ENCODE measurements at regions not wholly inside any gene's neighbourhood (a gene's known extent, or its start where the extent isn't known, plus 50 kb on each side); places are given as distances from the start of the nearest gene placed in this dataset.

DNA sequence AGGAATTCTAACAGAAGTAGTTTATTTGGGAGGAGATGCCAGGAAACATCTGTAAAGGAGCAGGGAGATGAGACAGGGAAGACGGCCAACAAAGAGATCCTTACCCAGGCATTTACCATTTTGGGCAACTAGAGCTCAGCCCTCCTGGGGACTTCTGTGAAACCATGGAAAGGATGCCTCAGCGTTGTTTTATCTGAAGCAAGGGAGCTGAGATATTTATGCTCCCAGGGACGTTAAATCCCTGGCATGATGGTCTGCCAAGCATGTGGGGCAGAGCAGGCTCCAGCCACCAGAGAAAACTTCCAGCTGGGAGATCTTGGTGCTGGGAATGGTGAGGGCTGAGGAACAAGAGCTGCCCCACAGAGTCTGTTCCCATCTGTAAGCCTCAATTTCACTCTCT lies 114.8 kb upstream of the FOXF1 start:
- no peak for DNase-seq

DNA sequence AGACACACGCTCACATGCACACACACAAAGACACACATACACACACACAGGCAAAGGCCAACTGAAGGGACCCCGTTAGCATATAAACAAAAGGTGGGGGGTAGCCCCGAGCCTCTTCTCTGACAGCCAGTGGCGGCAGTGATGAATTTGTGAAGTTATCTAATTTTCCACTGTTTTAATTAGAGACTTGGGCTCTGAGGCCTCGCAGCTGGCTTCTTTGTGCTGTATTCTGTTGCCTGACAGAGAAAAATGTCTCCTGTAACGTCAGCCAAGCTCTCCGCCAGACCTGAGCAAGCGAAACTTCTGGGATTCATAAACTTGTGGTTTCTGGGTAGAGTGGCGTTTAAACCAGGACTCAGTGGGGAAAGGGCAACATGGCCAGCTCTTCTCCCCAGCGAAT lies 113.9 kb upstream of the FOXF1 start:
- DNase-seq, result no peak

DNA sequence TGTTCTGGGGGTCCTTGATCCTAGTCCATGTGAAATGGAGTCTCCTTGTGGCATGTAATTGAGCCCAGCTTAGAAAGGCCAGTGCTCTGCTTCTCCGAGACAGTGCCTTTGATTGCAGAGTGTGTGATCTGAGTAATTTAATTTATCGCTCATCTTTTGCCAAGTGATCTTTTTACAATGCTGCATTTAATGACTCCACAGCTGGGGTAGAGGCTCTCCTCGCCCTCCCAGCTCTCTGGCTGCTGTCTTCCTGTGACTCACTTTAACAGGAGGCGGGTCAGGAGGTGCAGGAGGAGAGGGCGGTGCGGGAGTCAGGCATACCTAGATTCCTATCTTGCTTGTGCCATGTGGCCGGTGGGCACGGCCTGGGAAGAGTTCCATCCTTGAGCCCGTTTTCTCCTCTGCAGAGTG lies 113.4 kb upstream of the FOXF1 start:
- no peak for DNase-seq

DNA sequence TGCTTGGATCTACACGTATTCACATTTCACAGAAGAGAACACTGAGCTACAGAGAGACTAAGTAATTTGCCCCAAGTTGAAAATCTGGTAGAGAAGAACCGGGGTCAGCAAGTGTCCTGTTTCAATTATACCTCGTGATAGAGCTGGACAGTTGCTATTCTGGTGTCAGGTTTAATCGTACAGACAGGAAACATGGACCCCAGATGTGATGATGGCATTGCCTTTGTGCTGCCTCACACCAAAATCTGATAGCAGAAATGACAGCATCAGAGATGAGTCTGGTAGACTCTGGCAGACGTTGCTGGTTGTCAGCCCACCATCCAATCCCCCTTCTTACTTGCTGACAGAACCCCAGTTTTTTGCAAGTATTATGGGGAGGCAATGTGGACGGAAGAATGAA lies 112.1 kb upstream of the FOXF1 start:
- DNase-seq, result no peak

DNA sequence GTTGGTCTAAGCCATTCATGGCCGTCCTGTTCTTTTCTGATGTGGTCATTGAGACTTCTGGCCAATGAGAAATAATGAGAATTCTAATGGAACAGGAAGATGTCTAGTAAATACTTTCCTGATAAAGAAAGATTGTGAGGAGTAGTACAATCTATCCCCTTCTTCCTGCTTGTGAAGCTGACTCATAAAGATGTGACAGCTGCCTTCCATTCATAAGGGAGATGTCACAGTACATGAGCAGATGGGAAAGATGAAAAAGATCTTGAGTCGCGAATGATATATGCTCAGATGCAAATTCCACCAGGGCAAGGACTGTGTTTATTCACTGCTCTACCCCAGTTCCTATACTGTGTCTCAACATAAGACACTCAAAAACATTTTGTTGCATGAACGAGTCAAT lies 111.7 kb upstream of the FOXF1 start:
- DNase-seq, result no peak

DNA sequence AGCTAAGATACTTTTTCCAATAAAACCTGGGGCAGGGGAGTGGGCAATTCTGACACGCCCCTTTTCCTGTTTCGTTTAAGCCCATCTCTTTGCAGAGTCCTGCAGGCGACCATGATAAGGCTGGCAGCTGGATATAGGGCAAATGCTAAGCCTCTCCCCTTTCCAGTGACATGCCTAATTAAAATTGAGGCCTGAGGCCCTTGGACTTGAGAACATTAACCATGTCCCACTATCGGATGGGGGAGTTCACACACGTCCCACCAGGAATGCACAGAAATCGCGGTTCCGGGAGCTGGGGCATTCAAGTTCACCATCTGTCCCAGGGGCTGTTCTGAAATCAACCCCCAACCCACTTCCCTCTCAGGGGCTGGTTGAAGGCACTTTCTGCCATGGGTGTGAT lies 109.2 kb upstream of the FOXF1 start:
- no peak for DNase-seq

DNA sequence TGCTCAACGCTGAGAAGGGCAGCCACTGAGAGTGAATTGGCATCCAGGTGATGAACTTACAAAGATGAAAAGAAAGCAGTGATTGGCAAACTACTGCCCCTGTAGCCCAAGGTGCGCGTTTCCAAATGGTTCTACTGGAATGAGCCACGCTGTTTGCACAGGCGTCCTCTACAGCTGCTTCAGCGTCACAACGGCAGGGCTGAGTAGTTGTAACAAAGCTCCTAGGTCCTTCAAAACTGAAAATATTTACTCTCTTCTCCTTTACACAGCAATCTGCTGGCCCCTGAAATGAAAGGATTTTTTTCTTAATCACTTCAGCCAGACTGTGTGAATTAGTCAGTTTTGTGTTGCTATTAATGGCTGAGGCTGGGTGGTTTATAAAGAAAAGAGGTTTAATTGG lies 107.2 kb upstream of the FOXF1 start:
- DNase-seq, result no peak

DNA sequence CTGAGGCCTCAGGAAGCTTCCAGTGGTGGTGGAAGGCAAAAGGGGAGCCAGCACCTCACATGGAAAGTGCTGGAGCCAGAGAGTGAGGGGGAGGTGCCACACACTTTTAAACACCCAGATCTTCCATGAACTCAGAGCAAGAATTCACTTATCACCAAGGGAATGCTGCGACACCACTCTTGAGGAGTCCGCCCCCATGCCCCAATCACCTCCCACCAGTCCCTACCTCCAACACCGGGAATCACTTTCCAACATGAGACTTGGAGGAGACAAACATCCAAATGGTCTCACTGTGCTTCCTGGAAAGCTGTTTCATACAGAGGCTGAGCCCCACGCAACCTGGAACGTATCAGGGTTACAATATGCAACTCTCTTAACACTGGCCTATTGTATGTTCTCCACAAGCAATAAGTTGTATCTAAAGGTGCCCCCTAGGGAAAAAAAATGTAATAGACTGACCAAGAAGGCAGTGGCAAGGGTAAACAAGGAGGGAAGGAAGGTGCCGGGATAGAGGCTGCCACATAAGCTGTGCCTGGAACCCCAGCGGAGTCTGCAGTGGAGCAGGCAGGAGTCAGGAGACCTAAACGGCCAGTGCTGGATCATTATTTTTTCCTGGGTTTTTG lies 106.7 kb upstream of the FOXF1 start:
- no peak for DNase-seq

DNA sequence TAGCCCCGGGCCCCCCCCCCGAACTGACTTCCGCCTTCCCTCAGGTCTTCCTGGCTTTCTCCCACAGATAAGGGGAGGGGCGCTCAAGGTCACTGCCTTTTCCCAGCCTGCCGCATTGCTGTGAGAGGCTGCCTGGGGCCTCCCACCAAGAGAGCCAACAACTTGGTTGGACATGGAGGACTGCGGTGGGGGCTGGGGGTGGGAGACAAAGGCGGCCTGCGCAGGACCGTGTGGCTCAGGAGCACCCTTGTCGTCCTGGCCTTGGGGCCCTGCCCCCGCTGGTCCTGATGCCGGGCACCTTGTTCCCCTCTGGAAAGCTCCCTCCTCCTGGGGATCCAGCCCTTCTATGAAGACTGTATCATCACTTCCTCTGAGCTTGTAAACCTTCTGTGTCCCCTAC lies 105.6 kb upstream of the FOXF1 start:
- DNase-seq, result no peak

DNA sequence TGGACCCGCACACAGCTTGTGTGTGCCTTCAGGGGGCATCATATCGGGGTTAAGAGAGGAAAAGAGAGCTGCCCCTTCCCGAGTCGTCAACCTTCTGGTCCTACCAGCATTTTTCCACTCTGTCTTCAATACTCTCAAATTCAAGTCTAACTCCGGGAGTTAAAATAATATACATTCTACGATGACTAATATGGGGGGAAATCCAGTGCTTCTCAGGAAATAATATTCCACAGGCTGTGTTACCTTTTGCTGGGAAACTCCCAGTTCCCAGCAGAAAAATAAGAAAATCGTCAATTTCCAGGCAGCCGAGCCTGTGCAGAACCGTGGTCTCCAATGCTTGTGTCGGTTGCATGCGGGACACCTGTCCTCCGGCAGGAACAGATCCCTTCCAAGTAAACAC lies 105.0 kb upstream of the FOXF1 start:
- no peak for DNase-seq

DNA sequence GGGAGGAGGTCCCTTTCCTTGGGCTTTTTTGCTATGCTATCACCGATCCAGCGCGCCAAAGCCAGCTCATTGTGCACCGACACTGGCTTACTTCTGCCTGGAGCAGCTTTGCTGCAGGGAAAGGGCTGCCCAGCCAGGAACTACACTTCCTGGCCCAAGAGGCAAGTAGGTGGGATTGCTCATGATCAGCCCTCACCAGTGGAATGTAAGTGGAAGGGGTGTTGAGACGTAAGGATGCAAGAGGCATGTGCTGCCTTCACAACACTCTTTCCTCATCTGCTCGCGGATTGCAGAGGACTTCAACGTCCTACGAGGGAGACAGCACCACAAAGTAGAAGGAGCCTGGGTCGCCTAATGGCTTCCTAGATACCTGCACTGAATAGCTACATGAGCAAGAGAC lies 104.3 kb upstream of the FOXF1 start:
- DNase-seq, result no peak

DNA sequence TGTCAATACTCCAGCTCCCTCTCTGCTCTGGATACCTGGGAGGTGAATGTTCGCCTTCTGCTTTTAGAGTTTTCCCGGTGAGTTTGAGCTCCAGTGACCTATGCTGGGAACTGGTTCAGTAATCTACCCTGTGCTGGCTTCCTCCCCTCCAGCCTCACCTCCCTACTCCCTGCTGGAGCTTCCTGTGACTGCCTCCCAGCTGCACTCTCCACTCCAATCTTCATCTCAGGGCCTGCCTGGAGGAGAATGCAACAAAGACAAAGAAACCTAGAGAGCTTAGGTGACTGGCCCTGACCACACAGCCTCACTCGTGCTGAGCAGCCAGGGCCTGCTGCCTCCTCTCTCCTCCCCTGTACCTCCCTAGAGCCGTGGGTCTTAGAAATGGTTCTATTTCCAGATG lies 101.6 kb upstream of the FOXF1 start:
- DNase-seq, result no peak

DNA sequence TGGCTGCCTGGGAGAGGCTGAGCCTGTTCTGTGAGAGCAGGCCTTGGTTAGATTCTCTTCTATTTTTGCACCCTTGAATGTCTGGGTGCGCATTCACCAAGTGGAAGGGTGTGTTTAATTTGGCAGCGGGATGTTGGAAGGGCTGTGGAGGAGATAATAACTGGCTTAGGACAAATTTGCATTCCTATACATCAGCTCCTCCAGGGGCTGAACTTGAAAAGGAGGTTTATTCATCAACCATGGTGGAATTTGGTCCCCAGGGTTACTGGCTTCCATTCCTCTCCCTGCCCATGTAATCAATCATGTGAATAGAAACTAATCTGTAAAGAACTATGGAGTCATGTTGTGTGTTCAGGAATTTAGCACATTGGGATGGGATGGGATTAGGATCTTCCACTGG lies 100.2 kb upstream of the FOXF1 start:
- no peak for DNase-seq

DNA sequence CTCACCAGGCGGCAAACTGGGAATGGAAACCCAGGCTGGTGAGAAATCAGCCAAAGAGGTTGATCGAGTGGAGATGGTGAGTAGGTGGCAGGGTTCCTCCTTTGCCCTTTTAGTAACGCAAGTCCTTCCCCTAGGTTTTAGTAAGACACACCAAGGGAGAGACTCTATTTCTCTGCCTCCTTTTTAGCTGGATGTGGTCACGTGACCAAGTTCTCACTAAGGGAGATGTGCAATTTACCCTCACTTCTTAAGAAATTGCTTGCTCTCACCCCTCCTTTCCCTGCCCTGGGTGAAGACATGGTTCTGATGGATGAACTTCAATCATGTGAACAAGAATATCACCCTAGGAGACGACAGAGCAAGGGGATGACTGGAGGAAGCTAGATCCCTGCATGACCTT lies 99.8 kb upstream of the FOXF1 start:
- no peak for DNase-seq

DNA sequence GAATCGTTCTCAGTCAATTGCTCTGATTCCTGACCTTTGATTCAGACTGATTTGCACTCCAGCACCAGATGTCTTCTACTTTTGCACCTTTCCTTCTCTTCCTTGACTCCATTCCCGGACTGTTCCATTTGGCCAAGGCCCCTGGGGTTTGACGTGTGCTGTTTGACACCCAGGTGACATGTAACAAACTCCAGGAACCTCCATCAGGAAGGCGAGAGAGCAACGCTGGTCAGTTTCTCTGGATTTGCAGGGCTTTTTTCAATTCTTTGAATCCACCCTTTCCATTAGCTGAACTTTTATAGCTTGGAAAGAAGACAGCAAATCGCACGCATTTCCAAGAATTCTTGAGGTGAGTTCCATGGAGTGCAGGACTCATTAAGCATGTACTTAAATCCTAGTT lies 98.4 kb upstream of the FOXF1 start:
- no peak for DNase-seq

DNA sequence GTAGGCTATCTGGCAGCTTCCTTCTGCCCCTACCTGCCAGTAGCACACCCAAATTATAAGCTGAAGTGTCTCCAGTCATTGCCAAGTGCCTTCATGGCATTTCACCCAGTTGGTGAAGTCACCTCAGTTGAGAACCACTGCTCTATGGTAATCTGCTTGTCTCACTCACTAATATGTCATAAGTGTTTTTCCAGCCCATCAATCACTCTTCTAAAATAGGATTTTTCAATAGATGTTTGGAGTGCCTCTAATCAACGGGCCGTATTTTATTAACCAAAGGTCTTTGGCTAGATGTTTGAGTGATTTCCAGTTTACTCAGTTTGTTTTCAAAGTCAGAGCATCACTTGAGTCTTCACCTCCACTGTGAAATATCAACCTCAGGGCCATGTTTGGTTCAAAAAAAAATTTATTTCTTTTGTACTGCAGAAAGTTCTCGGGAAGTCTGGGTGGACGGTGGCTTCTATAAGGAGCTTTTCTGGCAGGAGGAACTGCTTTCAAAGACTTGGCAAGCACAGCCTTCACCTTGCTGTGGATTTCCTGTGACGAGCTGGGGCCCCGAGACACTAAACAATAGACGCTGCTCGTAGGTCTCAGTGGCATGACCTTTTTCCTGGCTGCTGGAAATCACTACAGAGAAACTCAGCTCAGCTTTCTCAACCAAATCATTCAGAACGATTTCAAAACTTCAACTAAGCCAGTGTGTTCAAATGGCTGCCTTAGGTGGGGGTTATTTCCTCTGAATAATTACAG lies 95.2 kb upstream of the FOXF1 start:
- no peak for DNase-seq

DNA sequence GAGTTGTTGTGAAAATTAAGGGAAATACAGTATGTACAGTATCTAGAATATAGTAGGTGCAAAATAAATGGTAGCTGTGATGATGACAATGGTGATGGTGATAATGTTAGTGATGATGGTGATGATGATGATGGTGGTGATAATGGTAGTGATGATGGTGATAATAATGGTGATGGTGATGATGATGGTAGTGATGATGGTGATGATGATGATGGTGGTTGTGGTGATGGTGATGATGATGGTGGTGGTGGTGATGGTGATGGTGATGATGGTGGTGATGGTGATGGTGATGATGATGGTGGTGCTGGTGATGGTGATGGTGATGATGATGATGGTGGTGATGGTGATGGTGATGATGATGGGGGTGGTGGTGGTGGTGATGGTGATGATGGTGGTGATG lies 91.3 kb upstream of the FOXF1 start:
- DNase-seq, result no peak

DNA sequence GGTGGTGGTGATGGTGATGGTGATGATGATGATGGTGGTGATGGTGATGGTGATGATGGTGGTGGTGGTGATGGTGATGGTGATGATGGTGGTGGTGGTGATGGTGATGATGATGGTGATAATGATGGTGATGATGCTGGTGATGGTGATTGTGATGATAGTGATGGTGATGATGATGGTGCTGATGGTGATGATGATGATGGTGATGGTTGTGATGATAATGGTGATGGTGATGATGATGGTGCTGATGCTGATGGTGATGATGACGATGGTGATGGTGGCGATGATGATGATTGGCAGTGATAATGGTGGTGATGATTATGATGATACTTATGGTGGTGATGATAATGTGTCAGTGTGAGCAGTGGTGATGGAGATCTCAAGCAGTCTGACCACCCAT lies 90.8 kb upstream of the FOXF1 start:
- no peak for DNase-seq

DNA sequence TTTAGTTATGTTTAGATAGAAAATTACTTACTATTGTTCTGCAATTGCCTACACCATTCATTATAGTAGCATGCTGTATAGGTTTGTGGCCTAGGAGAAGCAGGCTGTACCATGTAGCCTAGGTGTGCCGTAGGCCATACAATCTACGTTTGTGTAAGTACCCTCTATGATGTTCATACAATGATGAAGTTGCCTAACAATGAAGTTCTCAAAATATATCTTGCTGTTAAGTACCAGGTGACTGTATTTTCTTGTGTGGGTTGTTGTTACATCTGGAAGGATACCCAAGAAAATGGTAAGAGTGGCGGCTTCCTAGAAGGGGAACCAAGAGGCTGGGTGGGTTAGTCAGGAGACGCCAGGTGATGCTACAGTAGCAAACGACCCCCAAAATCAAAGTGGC lies 88.3 kb upstream of the FOXF1 start:
- DNase-seq, result no peak

DNA sequence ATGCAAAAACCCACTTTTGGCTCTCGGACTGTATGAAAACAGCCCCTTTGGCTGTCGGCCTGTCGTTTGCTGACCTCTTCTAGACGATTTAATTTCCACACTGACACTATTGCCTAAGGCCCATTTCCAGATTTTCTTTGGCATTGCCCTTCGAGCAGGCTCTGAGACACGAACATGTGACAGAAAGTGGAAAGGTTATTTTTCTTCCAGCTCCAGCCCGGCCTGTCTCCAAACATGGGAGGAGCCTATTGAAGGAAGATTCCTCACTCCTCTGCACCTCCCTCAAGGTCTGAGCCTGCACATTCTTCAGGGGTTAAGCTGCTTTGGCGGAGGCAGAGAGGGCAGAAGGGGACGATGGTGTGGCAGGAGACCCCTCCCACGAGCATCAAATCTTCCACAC lies 85.9 kb upstream of the FOXF1 start:
- no peak for DNase-seq

DNA sequence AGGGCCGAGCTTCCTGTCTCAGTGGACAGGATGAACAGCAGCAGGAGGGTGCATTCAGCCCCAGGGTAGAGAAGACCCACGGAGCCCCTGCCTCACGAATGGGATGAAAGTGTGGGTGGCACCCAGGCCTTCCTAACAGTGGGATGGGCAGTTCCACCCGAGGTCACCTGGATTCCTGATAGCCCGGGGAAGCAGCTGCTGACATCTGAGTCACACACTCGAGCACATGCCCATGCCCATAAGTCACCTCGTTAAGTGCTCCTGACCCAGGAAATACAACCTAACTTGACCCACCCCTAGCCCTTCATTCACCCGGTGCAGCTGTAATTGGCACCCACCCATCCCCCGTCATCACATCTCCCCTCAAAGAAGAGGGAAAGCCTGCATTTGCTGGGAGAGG lies 85.3 kb upstream of the FOXF1 start:
- DNase-seq, result no peak

DNA sequence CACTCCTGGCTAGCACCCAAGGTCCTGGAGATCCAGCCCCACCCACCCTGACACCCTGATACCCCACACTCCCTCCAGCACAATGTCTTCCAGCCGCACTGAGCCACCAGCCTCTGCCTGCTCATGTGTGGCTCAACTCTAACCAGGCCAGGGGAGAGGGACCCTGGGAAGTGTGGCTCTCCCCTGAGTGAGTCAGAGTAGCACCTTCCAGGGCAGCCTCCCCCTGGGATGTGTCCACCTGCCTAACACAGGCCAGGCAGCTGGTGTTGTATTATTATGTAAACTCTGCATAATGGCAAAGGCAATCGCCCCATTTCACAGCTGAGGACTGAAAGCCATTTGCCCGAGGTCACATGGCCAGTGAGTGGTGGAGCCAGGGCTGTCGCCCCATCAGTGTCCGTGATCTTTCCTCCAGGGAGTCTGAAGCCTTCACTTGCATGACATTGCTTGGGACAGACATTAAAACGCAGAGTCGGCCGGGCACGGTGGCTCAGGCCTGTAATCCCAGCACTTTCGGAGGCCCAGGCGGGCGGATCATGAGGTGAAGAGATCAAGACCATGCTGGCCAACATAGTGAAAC lies 84.2 kb upstream of the FOXF1 start:
- no peak for DNase-seq

DNA sequence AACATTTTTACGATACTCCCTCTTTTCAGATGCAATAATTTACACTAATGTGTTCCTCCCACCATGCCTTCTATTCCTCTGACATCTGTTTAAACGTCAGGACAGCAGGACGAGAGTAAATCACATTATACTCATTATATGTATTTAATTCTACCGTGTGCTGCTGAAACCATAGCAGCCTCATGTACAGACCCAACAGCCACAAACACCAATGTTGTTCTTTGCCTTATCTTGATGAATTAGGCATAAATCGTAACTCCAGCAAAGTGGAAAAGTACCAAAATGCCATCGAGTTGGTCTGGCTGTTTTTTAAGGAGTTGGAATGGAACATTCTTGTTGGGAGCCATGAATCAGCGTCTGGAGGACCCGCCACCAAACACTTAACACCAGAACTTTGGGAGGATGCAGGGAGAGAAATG lies 82.9 kb upstream of the FOXF1 start:
- no peak for DNase-seq

DNA sequence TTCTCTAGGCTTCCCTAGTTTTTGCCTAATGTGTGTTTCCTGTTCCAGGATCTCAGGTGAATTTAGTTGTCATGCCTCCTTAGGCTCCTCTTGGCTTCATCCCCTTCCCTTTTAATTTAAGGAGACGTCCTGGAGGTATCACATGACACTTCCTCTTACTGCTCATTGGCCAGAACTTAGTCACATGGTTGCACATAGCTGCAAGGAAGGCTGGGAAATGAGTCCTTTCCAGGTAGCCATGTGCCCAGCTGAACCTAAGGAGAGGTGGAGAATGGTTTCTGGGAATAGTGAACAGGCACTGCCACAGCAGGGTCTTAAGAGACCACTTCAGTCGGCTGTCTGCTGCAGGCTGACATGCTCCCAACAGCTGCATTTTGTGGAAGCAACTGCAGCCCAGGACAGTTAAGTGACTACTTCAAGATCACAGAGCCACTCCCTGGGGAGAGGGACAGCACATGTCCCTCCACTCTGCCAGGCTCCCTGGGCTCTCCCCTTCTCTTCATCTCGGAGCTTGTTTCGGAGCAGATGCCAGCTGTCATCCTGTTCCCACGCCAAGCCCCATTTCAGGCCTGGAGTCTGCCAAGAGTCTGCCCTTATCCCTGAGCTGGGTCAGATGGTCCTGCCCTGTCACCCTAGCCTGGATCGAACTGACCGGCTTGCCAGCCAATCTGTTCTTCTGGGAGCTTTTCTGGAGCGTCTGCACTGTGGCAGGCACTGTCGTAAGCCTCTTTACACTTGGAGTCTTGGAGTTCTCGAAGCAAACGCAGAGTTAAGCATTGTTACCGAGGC lies 81.4 kb upstream of the FOXF1 start:
- no peak for DNase-seq

All from inflammatory macrophage treated with lipopolysaccharide for 1 hour (primary cell).